ENCODE measurements at regions not wholly inside any gene's neighbourhood (a gene's known extent, or its start where the extent isn't known, plus 50 kb on each side); places are given as distances from the start of the nearest gene placed in this dataset.

DNA sequence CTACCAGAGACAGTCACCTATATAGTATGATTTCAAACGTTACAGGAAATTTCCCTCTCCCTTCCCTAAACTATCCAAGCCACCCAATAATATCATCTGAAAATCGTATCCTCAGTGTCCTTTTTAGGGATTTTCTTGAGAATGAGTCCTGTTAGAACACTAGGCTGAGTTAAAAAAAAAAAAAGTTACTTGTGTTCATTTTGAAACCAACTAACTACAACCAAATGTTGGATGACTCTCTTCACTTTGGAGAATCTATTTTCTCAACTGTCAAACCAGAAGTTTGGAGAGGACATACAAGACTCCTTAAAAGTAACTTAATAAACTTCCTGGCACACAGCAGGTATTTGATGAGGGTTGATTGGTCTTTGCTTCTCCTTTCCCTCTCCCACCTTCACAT, 183.2 kb upstream of the SESN3 start:
- TF ChIP-seq, protein P1, sequence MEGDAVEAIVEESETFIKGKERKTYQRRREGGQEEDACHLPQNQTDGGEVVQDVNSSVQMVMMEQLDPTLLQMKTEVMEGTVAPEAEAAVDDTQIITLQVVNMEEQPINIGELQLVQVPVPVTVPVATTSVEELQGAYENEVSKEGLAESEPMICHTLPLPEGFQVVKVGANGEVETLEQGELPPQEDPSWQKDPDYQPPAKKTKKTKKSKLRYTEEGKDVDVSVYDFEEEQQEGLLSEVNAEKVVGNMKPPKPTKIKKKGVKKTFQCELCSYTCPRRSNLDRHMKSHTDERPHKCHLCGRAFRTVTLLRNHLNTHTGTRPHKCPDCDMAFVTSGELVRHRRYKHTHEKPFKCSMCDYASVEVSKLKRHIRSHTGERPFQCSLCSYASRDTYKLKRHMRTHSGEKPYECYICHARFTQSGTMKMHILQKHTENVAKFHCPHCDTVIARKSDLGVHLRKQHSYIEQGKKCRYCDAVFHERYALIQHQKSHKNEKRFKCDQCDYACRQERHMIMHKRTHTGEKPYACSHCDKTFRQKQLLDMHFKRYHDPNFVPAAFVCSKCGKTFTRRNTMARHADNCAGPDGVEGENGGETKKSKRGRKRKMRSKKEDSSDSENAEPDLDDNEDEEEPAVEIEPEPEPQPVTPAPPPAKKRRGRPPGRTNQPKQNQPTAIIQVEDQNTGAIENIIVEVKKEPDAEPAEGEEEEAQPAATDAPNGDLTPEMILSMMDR (conservative IDR thresholded peaks at IDR 0.05), result no peak
- no peak for TF ChIP-seq ZFX (IDR thresholded peaks at IDR 0.05)

Measured in C4-2B (cell line).